NCI-H146 (cell line): ENCODE measurements at regions not wholly inside any gene's neighbourhood (a gene's known extent, or its start where the extent isn't known, plus 50 kb on each side); places are given as distances from the start of the nearest gene placed in this dataset.
A peak's percentile ranks its signal among the peaks of the same experiment; 100 is the strongest.
"Not testable (repeated sequence)": the region's sequence is repeated elsewhere in the genome, so short reads cannot be mapped to it uniquely, and the experiment has no call there.

Experiments used
- DNase-seq: peaks from one replicate; lab custom pipeline; 2025; lab: John Stamatoyannopoulos, UW

- no peak for DNase-seq
Measured at GRCh38 chr2:136284226-136285119, 166.5 kb upstream of the CXCR4 start.

GRCh38 chr2:136282251-136282650 lies 164.3 kb upstream of the CXCR4 start:
- DNase-seq, result no peak

- no peak for DNase-seq
Measured at GRCh38 chr2:136281281-136282114, 163.5 kb upstream of the CXCR4 start.

DNA sequence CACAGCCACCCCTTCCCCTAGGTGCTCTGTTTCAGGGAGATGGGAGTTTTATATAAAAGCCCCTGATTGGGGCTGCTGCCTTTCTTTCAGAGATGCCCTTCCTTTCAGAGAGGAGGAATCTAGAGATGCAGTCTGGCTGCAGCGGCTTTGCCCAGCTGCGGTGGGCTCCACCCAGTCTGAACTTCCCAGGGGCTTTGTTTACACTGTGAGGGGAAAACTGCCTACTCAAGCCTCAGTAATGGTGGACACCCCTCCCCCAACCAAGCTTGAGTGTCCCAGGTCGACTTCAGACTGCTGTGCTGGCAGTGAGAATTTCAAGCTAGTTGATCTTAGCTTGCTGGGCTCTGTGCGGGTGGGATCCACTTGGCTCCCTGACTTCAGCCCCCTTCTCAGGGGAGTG lies 148.4 kb upstream of the CXCR4 start:
- DNase-seq, result not testable (repeated sequence)

DNA sequence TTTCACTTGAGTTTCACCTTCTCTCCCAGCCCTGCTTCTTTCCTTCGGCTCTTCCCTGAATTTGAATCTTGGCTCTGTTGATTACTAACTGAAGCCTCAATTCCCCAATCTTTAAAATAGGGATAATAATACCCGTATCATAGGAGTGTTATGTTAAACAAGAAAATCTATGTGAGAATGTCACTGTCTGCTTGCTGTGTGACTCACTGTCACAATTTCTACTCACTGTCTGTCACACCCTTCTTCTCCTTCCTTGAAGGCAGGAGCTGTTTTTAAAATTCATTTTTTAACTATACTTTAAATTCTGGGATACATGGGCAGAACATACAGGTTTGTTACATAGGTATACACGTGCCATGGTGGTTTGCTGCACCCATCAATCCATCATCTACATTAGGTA lies 141.6 kb upstream of the CXCR4 start:
- DNase-seq, result no peak

- DNase-seq, result no peak
Measured at GRCh38 chr2:136257893-136258292, 139.9 kb upstream of the CXCR4 start.

GRCh38 chr2:136255648-136256461 lies 137.9 kb upstream of the CXCR4 start:
- DNase-seq, result peak; percentile 26

- no peak for DNase-seq
Measured at GRCh38 chr2:136255127-136255526, 137.2 kb upstream of the CXCR4 start.

GRCh38 chr2:136254681-136255080 lies 136.7 kb upstream of the CXCR4 start:
- DNase-seq, result no peak

- DNase-seq, result no peak
Measured at GRCh38 chr2:136253288-136254004, 135.5 kb upstream of the CXCR4 start.

DNA sequence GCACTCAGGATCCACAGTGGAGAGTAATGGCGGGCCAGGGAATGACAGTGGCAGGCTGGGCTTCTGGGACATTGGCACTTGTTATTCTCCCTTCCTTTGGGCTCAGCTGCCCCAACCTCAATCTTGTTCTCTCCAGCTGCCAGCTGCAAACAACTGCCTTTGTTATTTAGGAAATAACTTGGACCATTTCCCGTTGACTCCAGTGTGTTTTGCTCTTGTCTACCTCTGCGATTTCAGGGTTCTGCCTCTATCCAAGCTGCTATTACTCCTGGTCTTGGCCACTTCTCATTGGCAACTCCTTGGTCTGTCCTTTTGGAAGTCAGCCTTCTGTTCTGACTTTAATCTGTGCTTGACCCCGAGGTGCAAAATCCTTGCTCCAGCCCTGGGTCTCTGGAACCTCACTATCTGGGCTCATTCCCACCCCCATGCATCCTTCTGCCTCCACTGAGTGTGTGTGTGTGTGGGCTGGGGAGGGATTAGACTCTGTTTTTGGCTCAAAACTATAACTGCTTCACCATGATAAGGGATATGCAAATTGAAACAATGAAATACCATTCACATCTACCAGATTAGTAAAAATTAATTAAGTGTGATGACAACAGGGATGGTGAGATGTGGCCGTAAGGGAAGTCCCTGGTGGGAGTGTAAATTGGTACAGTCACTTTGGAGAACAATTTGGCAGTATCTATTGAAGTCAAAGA lies 134.1 kb upstream of the CXCR4 start:
- no peak for DNase-seq

GRCh38 chr2:136251197-136251884 lies 133.4 kb upstream of the CXCR4 start:
- no peak for DNase-seq

- no peak for DNase-seq
Measured at GRCh38 chr2:136250131-136250530, 132.2 kb upstream of the CXCR4 start.

GRCh38 chr2:136248907-136249306 lies 131.0 kb upstream of the CXCR4 start:
- DNase-seq, result no peak

DNA sequence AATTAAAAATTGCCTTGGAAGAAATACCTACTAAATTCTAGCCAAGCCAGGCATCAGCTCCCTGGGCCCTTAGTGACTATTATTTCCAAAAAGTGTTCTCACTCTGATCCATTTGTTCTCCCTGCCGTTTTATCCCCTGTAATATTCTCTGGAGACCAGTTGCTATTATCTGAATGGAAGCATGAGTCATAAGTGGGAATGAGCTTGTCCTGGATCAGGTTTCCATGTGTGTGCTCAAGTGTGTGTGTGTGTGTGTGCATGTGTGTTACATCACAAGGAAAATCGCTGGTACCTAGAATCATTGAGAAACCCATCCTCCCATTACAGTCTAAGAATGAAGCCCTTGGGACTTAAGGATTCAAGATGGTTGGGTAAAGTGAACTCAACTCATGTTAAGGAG lies 130.3 kb upstream of the CXCR4 start:
- DNase-seq, result peak; percentile 85

DNA sequence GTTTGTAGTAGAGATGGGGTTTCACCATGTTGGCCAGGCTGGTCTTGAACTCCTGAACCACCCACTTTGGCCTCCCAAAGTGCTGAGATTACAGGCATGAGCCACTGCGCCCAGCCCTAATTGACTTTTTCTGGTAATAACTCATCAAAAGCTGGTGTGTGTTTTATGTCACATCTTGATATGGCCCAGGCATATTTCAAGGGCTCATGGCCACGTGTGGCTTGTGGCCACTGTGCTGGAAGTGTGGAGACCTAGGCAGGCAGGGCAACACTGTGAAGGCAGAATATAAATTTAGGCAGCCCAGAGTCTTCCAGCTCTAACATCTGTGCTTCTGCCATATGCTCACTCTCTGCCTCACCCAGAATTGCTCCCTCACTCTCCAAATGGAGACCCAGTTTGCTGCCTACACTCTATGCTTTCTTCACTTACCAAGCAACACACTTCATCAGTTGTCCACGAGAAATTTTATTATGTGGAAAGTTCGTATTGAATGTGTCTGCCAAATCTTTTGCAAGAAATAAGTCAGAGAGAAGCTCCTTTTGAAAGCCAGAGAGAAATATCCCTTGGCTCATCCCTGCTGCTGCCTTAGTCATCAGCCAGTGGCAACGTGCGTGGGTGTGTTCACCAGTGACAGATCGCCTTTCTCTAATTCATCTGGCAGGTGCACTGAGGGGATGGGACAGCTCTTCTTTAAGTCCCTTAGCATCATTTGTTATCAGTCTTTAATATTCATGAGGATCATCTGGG lies 129.4 kb upstream of the CXCR4 start:
- peak; percentile 48 for DNase-seq

GRCh38 chr2:136246086-136246669 lies 128.2 kb upstream of the CXCR4 start:
- no peak for DNase-seq

DNA sequence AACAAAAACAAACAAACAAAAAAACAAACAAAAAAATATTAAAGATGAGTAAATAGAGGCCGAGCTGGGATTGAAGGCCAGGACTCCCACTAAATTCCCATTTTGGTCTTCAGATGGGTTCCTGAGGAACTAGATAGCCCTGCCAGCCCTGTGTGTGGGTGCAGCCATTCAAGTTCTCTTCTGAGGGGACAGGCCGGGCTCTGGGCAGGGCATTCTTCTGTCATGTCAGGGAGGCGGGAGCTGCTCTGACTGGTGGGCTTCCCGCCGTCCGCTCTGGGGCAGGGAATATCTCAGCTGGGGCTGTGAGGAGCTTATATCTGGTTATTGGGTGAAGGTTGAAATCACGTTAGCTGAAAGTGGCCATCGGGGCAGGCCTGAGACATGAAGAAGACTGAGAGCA lies 127.3 kb upstream of the CXCR4 start:
- DNase-seq, result no peak

DNA sequence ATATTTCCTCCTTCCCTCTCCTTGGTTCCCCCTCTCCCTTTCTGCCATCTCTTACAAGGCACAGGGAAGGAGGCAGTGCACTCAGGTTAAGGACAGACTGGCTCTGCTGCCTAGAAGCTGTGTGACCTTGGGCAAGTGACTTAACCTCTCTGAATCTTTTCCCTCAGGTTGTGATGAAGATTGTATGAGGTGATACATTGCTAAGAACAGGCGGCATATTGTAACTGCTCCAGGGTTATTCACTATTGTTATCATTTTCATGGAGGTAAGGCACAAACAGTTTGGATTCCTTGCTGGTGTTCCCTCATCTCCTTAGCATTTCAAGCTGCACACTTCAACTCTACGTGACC lies 126.6 kb upstream of the CXCR4 start:
- no peak for DNase-seq
